ENCODE measurements at regions not wholly inside any gene's neighbourhood (a gene's known extent, or its start where the extent isn't known, plus 50 kb on each side); places are given as distances from the start of the nearest gene placed in this dataset.

- peaks cover 4 to 22% of the 10 kb centered on the region in 2 donors for H3K4me1 ChIP-seq
- DNase-seq (ENCODE audit: low spot score in 2 of 2) = no peak
- no peaks in the 10 kb centered on the region for H3K27me3 ChIP-seq
- intact Hi-C loops (cut with DNase I) = loop anchor here (5.0 to 10.0 kb wide), 4 partner anchors 324 to 626 kb away; partner anchors contain the start of gene ARFGEF2
- no peak overlapping the region for H3K27ac ChIP-seq
- H3K4me3 ChIP-seq = no peak overlapping the region
- no peak for TF ChIP-seq CTCF (IDR thresholded peaks at IDR 0.05)
- no peaks in the 10 kb centered on the region for H3K9me3 ChIP-seq
- no peaks in the 10 kb centered on the region for H3K36me3 ChIP-seq
Measured at GRCh38 chr20:48298433-48298832, 513.2 kb upstream of the SULF2 start.

- Histone ChIP-seq H3K9me3 (no peaks in the 10 kb centered on the region), H3K4me3 (no peak overlapping the region), H3K27me3 (no peaks in the 10 kb centered on the region), H3K36me3 (no peaks in the 10 kb centered on the region), H3K4me1 (peaks cover 4 to 22% of the 10 kb centered on the region in 2 donors), H3K27ac (peak overlapping the region; percentile 45 to 75)
- TF ChIP-seq CTCF (IDR thresholded peaks at IDR 0.05) = no peak
- intact Hi-C loops (cut with DNase I) = loop anchor here (2.0 to 10.0 kb wide), 5 partner anchors 326 to 629 kb away; partner anchors contain the start of gene ARFGEF2
- no peak for DNase-seq (ENCODE audit: low spot score in 2 of 2)
Measured at GRCh38 chr20:48295966-48296421, 510.7 kb upstream of the SULF2 start.

- Histone ChIP-seq H3K4me3 (no peak overlapping the region), H3K9me3 (no peaks in the 10 kb centered on the region), H3K27me3 (no peaks in the 10 kb centered on the region), H3K27ac (peak overlapping the region; percentile 45 to 75), H3K36me3 (no peaks in the 10 kb centered on the region), H3K4me1 (peaks cover 4 to 22% of the 10 kb centered on the region in 2 donors)
- intact Hi-C loops (cut with DNase I) = loop anchor here (2.0 to 10.0 kb wide), 5 partner anchors 327 to 629 kb away; partner anchors contain the start of gene ARFGEF2
- peak in 2 of 3 experiments; percentile 24 to 28 for TF ChIP-seq CTCF (IDR thresholded peaks at IDR 0.05)
- no peak for DNase-seq (ENCODE audit: low spot score in 2 of 2)
Measured at GRCh38 chr20:48295445-48295903, 510.2 kb upstream of the SULF2 start.

GRCh38 chr20:48294942-48295341 lies 509.7 kb upstream of the SULF2 start:
- intact Hi-C loops (cut with DNase I) = loop anchor here (2.0 to 10.0 kb wide), 5 partner anchors 327 to 630 kb away; partner anchors contain the start of gene ARFGEF2
- Histone ChIP-seq H3K4me3 (no peak overlapping the region), H3K36me3 (no peaks in the 10 kb centered on the region), H3K4me1 (peaks cover 4 to 23% of the 10 kb centered on the region in 2 donors), H3K27ac (peak overlapping the region; percentile 45 to 75), H3K9me3 (no peaks in the 10 kb centered on the region), H3K27me3 (no peaks in the 10 kb centered on the region)
- TF ChIP-seq CTCF (IDR thresholded peaks at IDR 0.05) = no peak
- no peak for DNase-seq (ENCODE audit: low spot score in 2 of 2)

GRCh38 chr20:48294196-48294595 lies 508.9 kb upstream of the SULF2 start:
- no peak for DNase-seq (ENCODE audit: low spot score in 2 of 2)
- no peaks in the 10 kb centered on the region for H3K36me3 ChIP-seq
- H3K9me3 ChIP-seq = no peaks in the 10 kb centered on the region
- no peak for TF ChIP-seq CTCF (IDR thresholded peaks at IDR 0.05)
- intact Hi-C loops (cut with DNase I) = loop anchor here (2.0 to 10.0 kb wide), 2 partner anchors 507 to 631 kb away; partner anchors contain the start of gene ARFGEF2
- peaks cover 4 to 31% of the 10 kb centered on the region in 2 donors for H3K4me1 ChIP-seq
- peak overlapping the region in 1 of 2 donors; percentile 75 for H3K27ac ChIP-seq
- no peak overlapping the region for H3K4me3 ChIP-seq
- no peaks in the 10 kb centered on the region for H3K27me3 ChIP-seq

Data from ascending aorta (tissue), 2 donors.